Neural cell (in vitro differentiated cells): ENCODE measurements at regions not wholly inside any gene's neighbourhood (a gene's known extent, or its start where the extent isn't known, plus 50 kb on each side); places are given as distances from the start of the nearest gene placed in this dataset.
"Not testable (repeated sequence)": the region's sequence is repeated elsewhere in the genome, so short reads cannot be mapped to it uniquely, and the experiment has no call there.

Experiments
- CTCF ChIP-seq: fragments of 450-650 bp; IDR thresholded peaks from 2 replicates; pipeline ENCODE4 v1.5.1; 2014; ENCODE audit warnings: antibody characterized with exemption, mild to moderate bottlenecking, moderate library complexity; ENCODE audit not compliant: poor library complexity, severe bottlenecking
- EZH2 ChIP-seq: fragments of 200-600, 300-800 bp; shearing (Covaris generic), sonication (generic); IDR thresholded peaks from 2 replicates; pipeline ENCODE4 v1.6.1; 2014; ENCODE audit warnings: antibody characterized with exemption, low read length, borderline replicate concordance, mild to moderate bottlenecking; ENCODE audit not compliant: insufficient read depth, poor library complexity, severe bottlenecking
- POLR2AphosphoS5 ChIP-seq: IDR thresholded peaks from 2 replicates; pipeline ENCODE4 v1.6.1; 2012

GRCh38 chr6:60760928-60761327 is 1525.1 kb downstream of the KHDRBS2 start:
- not testable (repeated sequence) for TF ChIP-seq POLR2AphosphoS5, CTCF, EZH2
